ENCODE measurements at regions not wholly inside any gene's neighbourhood (a gene's known extent, or its start where the extent isn't known, plus 50 kb on each side); places are given as distances from the start of the nearest gene placed in this dataset.
"Not testable (repeated sequence)": the region's sequence is repeated elsewhere in the genome, so short reads cannot be mapped to it uniquely, and the experiment has no call there.

DNA sequence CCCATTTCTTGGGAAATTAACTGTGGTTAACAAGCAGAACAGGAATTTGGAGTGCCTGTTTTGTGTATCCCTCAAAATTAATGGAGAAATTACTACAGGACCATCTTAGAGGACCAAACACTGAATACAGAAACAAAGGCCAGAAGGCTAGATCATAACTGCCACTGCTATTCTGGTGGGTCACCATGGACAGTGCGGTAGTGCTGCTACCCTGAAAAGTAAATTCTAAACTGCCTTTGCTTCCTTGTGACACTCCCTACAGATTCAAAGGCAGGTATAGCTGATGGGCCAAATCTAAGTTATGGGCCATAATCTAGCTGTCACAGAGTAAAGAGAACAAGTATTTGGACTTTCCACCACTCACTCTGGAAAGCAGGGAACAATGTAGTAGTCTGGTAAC, 575.8 kb upstream of the ADGRB3 start:
- DNase-seq (ENCODE audit: low read depth): no peak

DNA sequence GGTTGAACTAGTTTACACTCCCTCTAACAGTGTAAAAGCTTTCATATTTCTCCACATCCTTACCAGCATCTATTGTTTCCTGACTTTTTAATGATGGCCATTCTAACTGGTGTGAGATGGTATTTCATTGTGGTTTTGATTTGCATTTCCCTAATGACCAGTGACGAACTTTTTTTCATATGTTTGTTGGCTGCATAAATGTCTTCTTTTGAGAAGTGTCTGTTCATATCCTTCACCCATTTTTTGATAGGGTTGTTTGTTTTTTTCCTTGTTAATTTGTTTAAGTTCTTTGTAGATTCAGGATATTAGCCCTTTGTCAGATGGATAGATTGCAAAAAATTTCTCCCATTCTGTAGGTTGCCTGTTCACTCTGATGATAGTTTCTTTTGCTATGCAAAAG, 578.5 kb upstream of the ADGRB3 start:
- not testable (repeated sequence) for DNase-seq (ENCODE audit: low read depth)

DNA sequence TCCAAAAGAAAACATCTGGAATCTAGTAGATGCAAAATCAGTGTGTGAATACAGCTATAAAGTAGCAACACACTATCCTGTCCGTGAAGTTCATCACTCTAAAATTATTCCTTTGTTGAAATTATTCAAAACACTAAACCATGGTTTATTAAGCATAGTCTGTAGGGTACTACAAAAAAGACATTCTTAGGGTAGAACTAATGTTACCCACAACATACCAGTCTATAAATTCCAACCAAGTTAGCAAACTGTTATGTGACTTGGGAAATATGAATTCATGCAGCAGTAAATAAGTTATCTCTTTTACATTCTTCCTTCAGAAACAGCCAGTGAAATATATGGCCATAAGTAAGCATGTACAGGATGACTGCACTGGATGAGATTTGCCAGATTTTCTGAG, 580.3 kb upstream of the ADGRB3 start:
- no peak for DNase-seq (ENCODE audit: low read depth)

DNA sequence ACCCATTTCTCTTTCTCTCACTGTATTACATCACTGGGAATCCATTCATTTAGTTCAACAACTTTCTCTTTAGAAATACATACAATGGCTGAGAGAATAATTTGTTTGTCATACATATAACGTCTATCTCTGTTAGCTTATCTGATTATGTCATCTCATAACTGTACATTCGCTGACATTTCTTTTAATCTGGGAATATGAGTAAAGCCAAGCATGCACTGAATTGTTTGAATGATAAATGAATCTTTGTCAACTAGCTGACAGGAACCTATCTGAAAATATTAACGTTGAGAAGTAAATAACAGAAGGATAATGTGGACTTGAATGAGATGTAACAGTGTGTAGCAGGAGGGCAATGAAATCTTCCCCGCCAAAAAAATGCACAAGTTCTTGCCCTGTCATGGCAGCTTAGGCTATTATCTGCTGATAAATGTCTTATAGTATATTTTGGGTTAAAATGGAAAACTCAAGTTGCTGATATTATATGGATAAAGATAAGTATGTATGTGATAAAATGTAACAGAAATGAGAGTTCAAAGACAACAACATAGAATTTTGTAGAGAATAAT, 581.2 kb upstream of the ADGRB3 start:
- DNase-seq (ENCODE audit: low read depth): no peak

DNA sequence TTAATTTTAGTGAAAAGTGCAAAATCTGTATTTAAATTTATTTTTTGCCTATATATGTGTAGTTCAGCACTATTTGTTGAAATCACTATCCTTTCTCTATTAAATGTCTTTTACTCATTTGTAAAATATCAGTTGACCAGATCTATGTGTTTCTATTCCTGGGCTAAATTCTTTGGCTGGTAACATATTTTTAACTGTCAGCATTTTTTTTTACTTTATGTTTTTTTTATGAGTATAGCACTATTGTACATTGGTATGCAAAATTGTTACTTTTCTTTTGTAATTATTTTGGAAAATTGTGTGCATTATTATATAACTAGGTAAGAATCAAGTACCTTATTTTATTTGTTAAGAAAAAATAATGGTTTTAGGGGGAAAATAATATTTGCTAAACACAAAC, 582.8 kb upstream of the ADGRB3 start:
- no peak for DNase-seq (ENCODE audit: low read depth)

DNA sequence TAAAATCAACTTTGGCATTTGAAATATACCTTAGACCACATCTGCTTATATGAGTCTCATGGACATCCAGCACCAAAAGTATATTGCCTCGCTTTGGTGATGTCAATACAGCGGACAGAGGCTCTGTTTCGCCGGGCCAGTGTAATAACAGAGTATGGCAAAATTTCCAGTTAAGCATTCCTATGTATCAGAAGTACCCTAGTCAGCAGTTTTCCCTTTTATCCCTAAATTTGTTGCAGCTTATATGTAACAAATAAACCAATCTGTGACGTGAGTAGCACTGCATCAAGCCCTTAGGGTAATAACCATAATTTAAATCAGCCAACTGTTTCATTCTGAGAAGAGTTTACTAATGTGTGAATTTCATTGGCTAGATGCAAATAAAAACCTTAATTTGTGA, 585.5 kb upstream of the ADGRB3 start:
- DNase-seq (ENCODE audit: low read depth): no peak

DNA sequence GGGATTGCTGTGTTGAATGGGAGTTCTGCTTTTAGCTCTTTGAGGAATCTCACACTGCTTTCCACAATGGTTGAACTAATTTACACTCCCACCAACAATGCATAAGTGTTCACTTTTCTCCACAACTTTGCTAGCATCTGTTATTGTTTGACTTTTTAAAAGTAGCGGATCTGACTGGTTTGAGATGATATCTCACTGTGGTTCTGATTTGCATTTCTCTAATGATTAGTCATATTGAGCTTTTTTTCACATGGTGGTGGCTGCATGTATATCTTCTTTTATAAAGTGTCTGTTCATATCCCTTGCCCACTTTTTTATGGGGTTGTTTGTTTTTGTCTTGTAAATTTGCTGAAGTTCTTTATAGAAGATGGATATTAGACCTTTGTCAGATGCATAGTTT, 588.3 kb upstream of the ADGRB3 start:
- DNase-seq (ENCODE audit: low read depth): no peak

DNA sequence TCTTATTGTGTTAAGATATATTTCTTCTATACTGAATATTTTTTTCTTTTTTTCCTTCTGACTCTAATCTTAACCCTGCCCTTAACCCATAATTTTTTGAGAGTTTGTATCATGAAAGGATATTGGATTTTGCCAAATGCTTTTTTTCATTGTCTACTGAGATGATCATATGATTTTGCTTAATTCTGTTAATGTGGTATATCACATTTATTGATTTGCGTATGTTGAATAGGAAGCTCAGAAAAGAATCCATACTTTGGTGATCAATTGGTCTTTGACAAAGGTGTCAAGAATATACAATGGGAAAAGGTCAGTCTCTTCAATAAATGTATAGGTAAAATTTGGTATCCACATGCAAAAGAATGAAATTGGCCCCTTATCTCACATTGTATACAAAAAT, 588.8 kb upstream of the ADGRB3 start:
- DNase-seq (ENCODE audit: low read depth): no peak

DNA sequence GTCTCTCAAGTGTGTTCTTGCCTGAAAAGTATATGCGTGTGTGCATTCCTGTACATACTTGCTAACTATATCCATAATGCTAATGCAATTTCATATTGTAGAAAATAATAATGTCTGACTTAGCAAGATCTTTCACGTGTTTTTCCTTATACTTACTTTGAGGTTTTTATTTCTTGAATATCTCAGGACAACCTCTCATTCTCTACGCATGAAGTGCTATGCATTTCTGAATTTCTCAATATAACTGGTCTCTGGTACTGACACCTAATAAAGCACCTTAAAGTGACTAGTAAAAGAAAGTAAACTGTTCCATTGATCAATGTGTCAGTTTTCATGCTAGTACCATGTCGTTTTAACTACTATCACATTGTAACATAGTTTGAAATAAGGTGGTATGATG, 589.9 kb upstream of the ADGRB3 start:
- DNase-seq (ENCODE audit: low read depth): no peak

DNA sequence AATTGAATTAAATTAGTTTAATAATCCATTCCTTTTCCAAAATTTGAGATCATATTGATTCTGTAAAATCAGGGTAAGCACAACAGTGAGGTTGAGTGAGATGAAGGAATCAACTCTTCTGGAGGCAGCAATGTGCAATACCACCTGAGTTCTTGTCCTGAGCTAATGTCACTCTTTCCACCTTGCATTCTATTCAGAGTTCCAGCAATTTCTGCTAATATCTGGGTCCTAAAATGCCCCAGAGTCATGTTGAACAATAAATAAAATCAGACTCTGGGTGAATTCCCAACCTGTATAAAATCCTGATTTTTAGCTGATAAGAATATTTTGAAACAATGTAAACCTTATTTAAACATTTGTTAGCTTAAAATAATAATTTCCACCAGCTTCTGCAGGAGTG, 590.8 kb upstream of the ADGRB3 start:
- DNase-seq (ENCODE audit: low read depth): no peak

DNA sequence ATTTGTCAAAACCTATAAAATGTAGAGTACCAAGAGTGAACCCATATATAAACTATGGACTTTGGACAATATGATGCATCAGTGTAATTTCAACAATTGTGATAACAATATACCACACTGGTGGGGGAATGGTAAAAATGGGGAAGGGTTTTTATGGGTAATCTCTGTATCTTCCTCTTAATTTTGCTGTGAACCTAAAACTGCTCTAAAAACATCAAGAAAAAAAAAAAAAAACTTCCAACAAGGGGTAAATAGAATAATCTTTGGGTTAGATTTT, 592.0 kb upstream of the ADGRB3 start:
- no peak for DNase-seq (ENCODE audit: low read depth)

DNA sequence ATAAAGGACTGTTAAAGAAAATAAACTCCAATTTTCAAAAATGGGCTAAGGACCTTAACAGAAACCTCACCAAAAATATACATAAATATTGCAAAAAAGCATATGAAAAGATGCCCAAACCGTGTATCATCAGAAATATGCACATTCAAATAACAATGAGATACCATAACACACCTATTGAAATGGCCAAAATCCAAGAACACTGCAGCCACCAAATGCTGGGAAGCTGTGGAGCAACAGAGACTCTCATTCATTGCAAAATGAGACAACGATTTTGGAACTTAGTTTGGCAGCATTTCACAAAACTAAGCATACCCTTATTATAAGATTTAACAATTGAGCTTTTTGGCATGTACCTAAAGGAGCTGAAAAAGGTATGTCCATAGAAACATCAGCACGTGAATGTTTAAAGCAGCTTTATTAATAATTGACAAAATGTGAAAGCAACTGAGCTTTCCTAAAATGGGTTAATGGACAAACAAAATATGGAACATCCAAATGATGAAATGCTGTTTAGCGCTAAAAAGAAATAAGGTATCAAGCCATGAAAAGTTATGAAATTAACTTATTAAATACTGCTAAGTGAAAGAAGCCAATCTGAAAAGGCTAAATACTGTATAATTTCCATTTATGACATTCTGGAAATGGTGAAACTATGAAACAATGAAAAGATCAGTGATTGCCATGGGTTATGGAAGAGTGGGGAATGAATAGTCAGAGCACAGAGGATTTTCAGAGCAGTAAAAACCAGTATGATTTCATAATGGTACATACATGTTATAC, 592.6 kb upstream of the ADGRB3 start:
- DNase-seq (ENCODE audit: low read depth): no peak

DNA sequence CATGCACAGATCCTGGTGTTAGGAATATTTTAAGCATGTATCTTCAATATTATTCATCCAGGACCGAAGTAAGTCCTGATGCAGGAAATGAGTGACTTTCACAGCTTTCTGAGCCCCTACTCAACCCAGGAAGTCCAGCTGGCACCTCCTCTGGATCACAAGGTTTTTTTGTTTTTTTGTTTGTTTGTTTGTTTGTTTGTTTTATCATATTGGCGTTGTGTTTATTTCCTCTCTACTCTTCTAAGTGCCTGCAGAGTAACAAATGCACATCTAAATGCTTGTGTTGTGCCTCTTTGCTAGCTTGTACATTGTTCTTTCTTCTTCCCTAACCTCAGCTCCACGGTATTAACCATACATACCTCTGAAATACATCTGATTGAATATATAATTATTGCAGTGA, 594.3 kb upstream of the ADGRB3 start:
- DNase-seq (ENCODE audit: low read depth): no peak

DNA sequence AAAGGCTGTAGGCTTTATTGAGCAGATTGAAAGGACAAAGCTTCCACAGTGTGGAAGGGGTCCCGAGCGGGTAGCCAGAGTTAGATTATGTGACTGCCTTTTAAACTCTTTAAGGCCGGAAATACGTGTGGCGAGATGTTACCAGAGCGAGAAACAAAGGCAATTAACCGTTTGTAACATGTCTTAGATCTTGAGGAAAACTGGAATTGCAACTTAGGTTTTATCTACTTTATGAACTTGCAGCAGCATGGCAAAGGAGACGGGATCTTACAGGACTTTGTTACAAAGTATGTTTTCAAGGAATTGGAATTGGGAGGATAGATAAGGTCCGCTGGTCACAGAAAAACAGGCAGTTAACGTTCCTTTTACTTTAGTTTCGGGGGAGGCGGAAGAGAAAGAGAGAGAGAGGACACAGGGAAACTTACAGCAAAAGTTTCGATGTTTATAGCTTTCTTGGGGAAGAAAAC, 594.7 kb upstream of the ADGRB3 start:
- DNase-seq (ENCODE audit: low read depth): no peak

DNA sequence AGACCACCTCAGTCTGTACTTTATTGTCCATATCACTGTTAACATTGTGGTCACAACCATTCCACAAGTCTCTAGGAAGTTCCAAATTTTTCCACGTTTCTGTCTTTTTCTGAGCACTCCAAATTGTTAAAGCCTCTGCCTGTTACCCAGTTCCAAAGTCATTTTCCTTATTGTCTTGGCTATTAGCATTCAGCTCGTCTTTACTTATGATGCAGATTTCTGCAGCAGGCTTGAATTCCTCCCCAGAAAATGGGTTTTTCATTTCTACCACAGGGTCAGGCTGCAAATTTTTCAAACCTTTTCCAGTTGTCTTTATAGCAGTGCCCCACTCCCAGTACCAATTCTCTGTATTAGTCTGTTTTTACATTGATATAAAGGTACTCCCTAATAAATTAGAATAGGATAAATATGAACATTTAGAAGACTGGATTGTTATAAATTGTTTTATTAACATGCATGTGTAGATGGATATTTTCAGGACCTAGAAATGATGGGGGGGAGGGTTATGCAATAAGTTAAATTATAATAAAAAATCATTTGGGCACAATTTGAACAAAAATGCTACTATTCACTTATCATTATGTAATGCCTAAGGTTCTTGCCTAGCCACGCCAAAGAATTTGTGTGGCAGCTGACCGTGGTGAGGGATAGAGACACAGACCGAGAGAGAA, 595.3 kb upstream of the ADGRB3 start:
- no peak for DNase-seq (ENCODE audit: low read depth)

DNA sequence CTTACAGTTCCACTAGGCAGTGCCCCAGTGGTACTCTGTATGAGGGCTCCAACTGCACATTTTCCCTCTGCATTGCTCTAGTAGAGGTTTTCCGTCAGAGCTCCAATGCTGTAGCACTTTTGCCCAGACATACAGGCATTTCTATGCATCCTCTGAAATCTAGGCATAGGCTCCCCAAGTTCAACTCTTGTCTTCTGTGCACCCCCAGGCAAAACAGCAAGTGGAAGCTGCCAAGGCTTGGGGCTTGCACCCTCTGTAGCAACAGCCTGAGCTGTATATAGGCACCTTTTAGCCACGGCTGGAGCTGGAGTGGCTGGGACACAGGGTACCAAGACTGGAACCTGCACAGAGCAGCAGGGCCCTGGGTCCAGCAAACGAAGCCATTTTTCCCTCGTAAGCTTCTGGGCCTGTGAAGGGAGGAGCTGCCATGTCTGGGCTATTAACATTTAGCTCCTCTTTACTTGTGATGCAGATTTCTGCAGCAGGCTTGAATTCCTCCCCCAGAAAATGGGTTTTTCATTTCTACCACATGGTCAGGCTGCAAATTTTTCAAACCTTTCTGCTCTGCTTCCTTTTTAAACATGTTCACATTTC, 596.2 kb upstream of the ADGRB3 start:
- no peak for DNase-seq (ENCODE audit: low read depth)

DNA sequence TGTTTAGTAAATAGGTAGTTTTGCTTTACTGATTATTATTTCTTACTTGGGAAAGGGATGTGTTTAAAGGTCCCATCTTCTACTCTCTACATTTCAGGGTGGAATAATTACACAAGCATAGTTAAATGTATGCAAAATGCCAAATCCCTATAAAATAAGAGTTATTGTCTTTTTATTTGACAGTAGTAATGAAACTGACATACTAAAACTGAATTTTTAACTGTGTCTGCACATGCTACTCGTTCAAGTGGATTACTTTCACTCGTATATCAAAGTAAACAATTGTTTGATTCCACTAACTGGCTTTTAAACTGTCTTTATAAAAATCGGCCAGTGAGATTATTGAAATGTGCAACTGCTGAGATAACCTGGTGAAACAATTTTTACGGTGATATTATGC, 602.9 kb upstream of the ADGRB3 start:
- no peak for DNase-seq (ENCODE audit: low read depth)

DNA sequence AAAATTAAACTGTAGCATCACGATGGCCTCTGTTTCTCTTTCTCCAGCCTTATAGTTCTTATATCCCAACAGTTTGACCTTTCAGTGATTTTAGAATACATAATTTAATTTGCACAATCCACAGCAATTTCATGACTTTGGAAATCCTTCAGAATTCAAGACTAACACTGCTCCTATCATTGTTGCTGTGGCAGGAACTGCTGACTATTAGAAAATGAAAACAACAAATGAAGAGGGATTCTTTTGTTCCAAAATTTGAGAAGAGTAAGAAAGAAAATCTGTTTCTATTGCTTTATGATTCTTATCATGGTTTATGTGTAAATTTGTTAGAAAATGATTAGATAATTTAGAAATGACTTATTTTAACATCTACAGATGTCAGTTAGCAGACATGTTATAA, 604.0 kb upstream of the ADGRB3 start:
- no peak for DNase-seq (ENCODE audit: low read depth)

DNA sequence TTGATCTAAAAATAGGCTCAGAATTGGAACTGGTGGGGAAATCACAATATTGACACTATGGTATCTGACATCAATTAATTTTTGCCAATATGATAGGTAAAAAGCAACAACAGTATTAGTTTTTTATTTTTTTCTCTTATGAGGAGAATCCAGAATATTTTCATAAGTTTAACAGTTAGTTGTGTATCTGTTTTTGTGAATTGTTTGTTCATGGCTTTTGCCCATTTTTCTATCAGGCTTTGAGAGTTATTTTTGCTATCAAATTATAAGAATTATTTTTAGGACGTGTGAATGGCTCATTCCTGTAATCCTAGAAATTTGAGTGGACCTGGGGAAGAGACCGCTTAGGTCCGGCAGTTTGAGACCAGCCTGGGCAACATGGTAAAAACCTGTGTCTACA, 608.6 kb upstream of the ADGRB3 start:
- no peak for DNase-seq (ENCODE audit: low read depth)

DNA sequence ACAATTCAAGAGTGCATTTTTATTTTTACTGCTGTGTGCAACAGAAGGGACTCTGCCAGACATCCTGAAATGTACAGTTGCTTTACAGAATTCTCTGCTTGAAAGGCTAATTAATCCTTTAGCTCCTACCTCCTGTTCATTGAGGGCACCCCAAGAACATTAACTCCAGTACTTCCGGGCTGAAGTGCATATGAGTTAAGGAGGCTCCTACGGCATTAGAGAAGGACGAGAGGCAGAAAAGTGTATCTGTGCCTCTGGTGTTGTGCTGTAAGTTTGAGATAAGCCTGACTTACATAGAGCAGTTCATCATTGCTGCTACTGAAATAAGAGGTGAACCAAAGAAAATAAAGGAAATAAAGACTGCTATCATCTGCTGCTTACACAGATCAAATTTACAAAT, 609.3 kb upstream of the ADGRB3 start:
- no peak for DNase-seq (ENCODE audit: low read depth)

DNA sequence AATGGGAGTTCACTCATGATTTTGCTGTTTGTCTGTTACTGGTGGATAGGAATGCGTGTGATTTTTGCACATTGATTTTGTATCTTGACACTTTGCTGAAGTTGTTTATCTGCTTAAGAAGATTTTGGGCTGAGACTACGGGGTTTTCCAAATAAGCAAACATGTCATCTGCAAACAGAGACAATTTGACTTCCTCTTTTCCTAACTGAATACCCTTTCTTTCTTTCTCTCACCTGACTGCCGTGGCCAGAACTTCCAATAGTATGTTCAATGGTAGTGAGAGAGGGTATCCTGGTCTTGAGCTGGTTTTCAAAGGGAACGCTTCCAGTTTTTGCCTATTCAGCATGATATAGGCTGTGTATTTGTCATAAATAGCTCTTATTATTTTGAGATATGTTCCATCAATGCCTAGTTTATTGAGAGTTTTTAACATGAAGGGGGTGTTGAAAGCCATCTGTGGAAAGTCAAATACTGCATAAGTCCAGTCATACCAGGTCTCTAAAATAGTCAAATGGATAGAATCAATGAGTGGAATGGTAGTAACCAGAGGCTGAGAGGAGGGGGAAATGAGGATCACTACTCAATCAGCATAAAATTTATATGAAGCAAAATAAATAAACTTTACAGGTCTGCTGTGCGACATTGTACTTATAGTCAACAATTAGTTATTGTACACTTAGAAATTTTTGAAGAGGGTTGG, 610.4 kb upstream of the ADGRB3 start:
- DNase-seq (ENCODE audit: low read depth): no peak

DNA sequence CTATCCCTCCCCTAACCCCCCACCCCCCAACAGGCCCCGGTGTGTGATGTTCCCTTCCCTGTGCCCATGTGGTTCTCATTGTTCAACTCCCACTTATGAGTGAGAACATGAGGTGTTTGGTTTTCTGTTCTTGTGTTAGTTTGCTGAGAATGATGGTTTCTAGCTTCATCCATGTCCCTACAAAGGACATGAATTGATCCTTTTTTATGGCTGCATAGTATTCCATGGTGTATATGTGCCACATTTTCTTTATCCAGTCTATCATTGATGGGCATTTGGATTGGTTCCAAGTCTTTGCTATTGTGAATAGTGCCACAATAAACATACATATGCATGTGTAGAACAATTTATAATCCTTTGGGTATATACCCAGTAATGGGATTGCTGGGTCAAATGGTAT, 612.1 kb upstream of the ADGRB3 start:
- DNase-seq (ENCODE audit: low read depth): not testable (repeated sequence)

All from fibroblast of the conjunctiva (primary cell).